Caco-2 (cell line): ENCODE measurements at regions not wholly inside any gene's neighbourhood (a gene's known extent, or its start where the extent isn't known, plus 50 kb on each side); places are given as distances from the start of the nearest gene placed in this dataset.

ENCODE experiments used
- BruUV-seq: library from RNA; stranded (reverse); fragments of 400-500 nt; replicated peaks from 2 replicates; lab custom pipeline; 2021; lab: Mats Ljungman, UMichigan
- CTCF ChIA-PET: fragments of 300-600 bp; sonication (Branson Sonifier 250); formaldehyde crosslinking; loops from one replicate; lab custom pipeline; 2022; ENCODE audit warnings: antibody characterized with exemption; lab: Charles Lee
- POLR2A ChIA-PET: fragments of 300-600 bp; sonication (Branson Sonifier 250); formaldehyde crosslinking; loops from one replicate; lab custom pipeline; 2022; ENCODE audit warnings: antibody characterized with exemption; lab: Charles Lee
- DNase-seq, 2 experiments: peaks; one replicate each; pipeline versions ENCODE4 v3.0.0 to v3.0.0-alpha.2; 2020 to 2022
- H3K27me3 ChIP-seq: replicated peaks from 2 replicates; pipeline ENCODE4 v1.6.0; 2011; ENCODE audit warnings: low read length; ENCODE audit not compliant: control insufficient read depth, insufficient read depth
- H3K36me3 ChIP-seq: 2 replicates; pipeline ENCODE4 v1.5.1; 2011; ENCODE audit warnings: low read length; ENCODE audit not compliant: control insufficient read depth, insufficient read depth
- H3K4me1 ChIP-seq: fragments of 250-450 bp; sonication (Bioruptor Pico); 2 replicates; pipeline ENCODE4 v1.5.1; 2020; ENCODE audit warnings: mild to moderate bottlenecking
- H3K4me3 ChIP-seq: 2 replicates; pipeline ENCODE4 v1.5.1; 2011; ENCODE audit warnings: low read depth, mild to moderate bottlenecking, control low read depth, low read length
- H3K9me3 ChIP-seq: fragments of 250-450 bp; sonication (Bioruptor Pico); 2 replicates; pipeline ENCODE4 v1.5.1; 2020; ENCODE audit warnings: mild to moderate bottlenecking, moderate library complexity
- H3K27ac Mint-ChIP-seq: one replicate; pipeline ENCODE4 v1.8.0; 2022; ENCODE audit warnings: mixed read lengths; ENCODE audit not compliant: unreplicated experiment
- H3K27me3 Mint-ChIP-seq: one replicate; pipeline ENCODE4 v1.8.0; 2022; ENCODE audit warnings: mixed read lengths; ENCODE audit not compliant: insufficient read depth, unreplicated experiment
- H3K36me3 Mint-ChIP-seq: one replicate; pipeline ENCODE4 v1.8.0; 2022; ENCODE audit warnings: mild to moderate bottlenecking, mixed read lengths; ENCODE audit not compliant: insufficient read depth, unreplicated experiment
- H3K4me1 Mint-ChIP-seq: one replicate; pipeline ENCODE4 v1.8.0; 2022; ENCODE audit warnings: low read depth, mixed read lengths; ENCODE audit not compliant: unreplicated experiment
- H3K4me3 Mint-ChIP-seq: one replicate; pipeline ENCODE4 v1.8.0; 2022; ENCODE audit warnings: mild to moderate bottlenecking, moderate library complexity, mixed read lengths; ENCODE audit not compliant: unreplicated experiment
- H3K9me3 Mint-ChIP-seq: one replicate; pipeline ENCODE4 v1.8.0; 2022; ENCODE audit warnings: mixed read lengths; ENCODE audit not compliant: unreplicated experiment
- intact Hi-C: fragments of 100-400 bp; cut with micrococcal nuclease; formaldehyde crosslinking; loops from one replicate; pipeline ENCODE4 v1.10.0; 2022; ENCODE audit not compliant: unreplicated experiment
- TF ChIP-seq, protein P1 (sequence below), 2 experiments: fragments of 200-600 bp in 1 of 2; IDR thresholded peaks; 1 replicate in 1 of 2; 2 replicates in 1 of 2; pipeline versions ENCODE4 v1.5.1 to v1.8.0; 2011 to 2022; ENCODE audit warnings: antibody characterized with exemption in 1 of 2, control low read depth in 1 of 2, inconsistent platforms in 1 of 2, low read depth in 1 of 2, low read length in 1 of 2, mild to moderate bottlenecking in 1 of 2, moderate library complexity in 1 of 2; ENCODE audit not compliant: insufficient read depth in 1 of 2, severe bottlenecking in 1 of 2, unreplicated experiment in 1 of 2

GRCh38 chr3:6504834-6505233, 356.1 kb upstream of the GRM7 start:
- peaks cover 4% of the 10 kb centered on the region; the same call in 1 of the 2 replicates for H3K4me1 ChIP-seq
- no peaks in the 10 kb centered on the region for H3K4me1 Mint-ChIP-seq
- peaks cover under 1% of the 10 kb centered on the region; the same call in 1 of the 2 replicates for H3K9me3 ChIP-seq
- DNase-seq = no peak
- TF ChIP-seq, protein P1, sequence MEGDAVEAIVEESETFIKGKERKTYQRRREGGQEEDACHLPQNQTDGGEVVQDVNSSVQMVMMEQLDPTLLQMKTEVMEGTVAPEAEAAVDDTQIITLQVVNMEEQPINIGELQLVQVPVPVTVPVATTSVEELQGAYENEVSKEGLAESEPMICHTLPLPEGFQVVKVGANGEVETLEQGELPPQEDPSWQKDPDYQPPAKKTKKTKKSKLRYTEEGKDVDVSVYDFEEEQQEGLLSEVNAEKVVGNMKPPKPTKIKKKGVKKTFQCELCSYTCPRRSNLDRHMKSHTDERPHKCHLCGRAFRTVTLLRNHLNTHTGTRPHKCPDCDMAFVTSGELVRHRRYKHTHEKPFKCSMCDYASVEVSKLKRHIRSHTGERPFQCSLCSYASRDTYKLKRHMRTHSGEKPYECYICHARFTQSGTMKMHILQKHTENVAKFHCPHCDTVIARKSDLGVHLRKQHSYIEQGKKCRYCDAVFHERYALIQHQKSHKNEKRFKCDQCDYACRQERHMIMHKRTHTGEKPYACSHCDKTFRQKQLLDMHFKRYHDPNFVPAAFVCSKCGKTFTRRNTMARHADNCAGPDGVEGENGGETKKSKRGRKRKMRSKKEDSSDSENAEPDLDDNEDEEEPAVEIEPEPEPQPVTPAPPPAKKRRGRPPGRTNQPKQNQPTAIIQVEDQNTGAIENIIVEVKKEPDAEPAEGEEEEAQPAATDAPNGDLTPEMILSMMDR (IDR thresholded peaks at IDR 0.05; ENCODE audit: insufficient read depth in 1 of 2, low read depth in 1 of 2, low read length in 1 of 2, severe bottlenecking in 1 of 2, unreplicated experiment in 1 of 2) = no peak
- no peak overlapping the region for H3K4me3 ChIP-seq
- BruUV-seq = no TSS peak
- H3K27me3 Mint-ChIP-seq = peaks cover 8% of the 10 kb centered on the region
- no peak overlapping the region for H3K4me3 Mint-ChIP-seq
- H3K36me3 ChIP-seq = no peaks in the 10 kb centered on the region
- no peaks in the 10 kb centered on the region for H3K36me3 Mint-ChIP-seq
- peaks cover 16% of the 10 kb centered on the region for H3K9me3 Mint-ChIP-seq
- intact Hi-C loops = no loop called here
- ChIA-PET CTCF (no interaction called here), POLR2A (no interaction called here)
- H3K27me3 ChIP-seq = no peaks in the 10 kb centered on the region
- no peak overlapping the region for H3K27ac Mint-ChIP-seq

DNA sequence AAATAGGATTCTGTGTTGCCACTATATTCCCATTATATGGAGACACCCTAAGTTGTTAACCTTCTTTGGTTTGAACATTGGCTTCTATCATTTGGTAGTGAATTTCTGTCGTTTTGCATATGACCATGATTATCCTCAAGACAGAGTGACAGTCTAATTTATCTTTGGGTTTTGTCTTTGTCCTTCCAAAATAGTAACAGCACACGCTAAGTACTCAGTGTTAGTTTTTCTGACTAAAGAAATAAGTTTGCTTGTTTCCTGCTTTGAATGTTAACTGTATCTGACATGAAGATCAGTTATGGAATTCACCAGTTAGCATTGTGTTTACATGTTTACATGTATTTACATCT, 352.5 kb upstream of the GRM7 start:
- Mint-ChIP-seq H3K27ac (peak overlapping the region; percentile 95), H3K4me3 (peak overlapping the region; percentile 93), H3K27me3 (peaks cover 3% of the 10 kb centered on the region), H3K4me1 (no peaks in the 10 kb centered on the region), H3K9me3 (peaks cover 6% of the 10 kb centered on the region), H3K36me3 (no peaks in the 10 kb centered on the region)
- DNase-seq = no peak
- TF ChIP-seq, protein P1 (IDR thresholded peaks at IDR 0.05; ENCODE audit: insufficient read depth in 1 of 2, low read depth in 1 of 2, low read length in 1 of 2, severe bottlenecking in 1 of 2, unreplicated experiment in 1 of 2) = no peak
- Histone ChIP-seq H3K27me3 (no peaks in the 10 kb centered on the region), H3K4me1 (peaks cover 4% of the 10 kb centered on the region; the same call in 1 of the 2 replicates), H3K9me3 (no peaks in the 10 kb centered on the region; the same call in 1 of the 2 replicates), H3K4me3 (peak overlapping the region; percentile 41), H3K36me3 (no peaks in the 10 kb centered on the region)
- no TSS peak for BruUV-seq
- ChIA-PET POLR2A (no interaction called here), CTCF (no interaction called here)
- intact Hi-C loops = no loop called here

GRCh38 chr3:6509576-6509975, 351.3 kb upstream of the GRM7 start:
- Histone ChIP-seq H3K27me3 (no peaks in the 10 kb centered on the region), H3K4me3 (no peak overlapping the region), H3K9me3 (no peaks in the 10 kb centered on the region; the same call in 1 of the 2 replicates), H3K36me3 (no peaks in the 10 kb centered on the region), H3K4me1 (peaks cover 4% of the 10 kb centered on the region; the same call in 1 of the 2 replicates)
- no peak overlapping the region for H3K27ac Mint-ChIP-seq
- H3K4me3 Mint-ChIP-seq = no peak overlapping the region
- ChIA-PET POLR2A (no interaction called here), CTCF (no interaction called here)
- BruUV-seq = no TSS peak
- intact Hi-C loops = no loop called here
- no peaks in the 10 kb centered on the region for H3K27me3 Mint-ChIP-seq
- DNase-seq = no peak
- TF ChIP-seq, protein P1 (IDR thresholded peaks at IDR 0.05; ENCODE audit: insufficient read depth in 1 of 2, low read depth in 1 of 2, low read length in 1 of 2, severe bottlenecking in 1 of 2, unreplicated experiment in 1 of 2) = no peak
- no peaks in the 10 kb centered on the region for H3K36me3 Mint-ChIP-seq
- no peaks in the 10 kb centered on the region for H3K4me1 Mint-ChIP-seq
- H3K9me3 Mint-ChIP-seq = no peaks in the 10 kb centered on the region
